ENCODE measurements at regions not wholly inside any gene's neighbourhood (a gene's known extent, or its start where the extent isn't known, plus 50 kb on each side); places are given as distances from the start of the nearest gene placed in this dataset.

DNA sequence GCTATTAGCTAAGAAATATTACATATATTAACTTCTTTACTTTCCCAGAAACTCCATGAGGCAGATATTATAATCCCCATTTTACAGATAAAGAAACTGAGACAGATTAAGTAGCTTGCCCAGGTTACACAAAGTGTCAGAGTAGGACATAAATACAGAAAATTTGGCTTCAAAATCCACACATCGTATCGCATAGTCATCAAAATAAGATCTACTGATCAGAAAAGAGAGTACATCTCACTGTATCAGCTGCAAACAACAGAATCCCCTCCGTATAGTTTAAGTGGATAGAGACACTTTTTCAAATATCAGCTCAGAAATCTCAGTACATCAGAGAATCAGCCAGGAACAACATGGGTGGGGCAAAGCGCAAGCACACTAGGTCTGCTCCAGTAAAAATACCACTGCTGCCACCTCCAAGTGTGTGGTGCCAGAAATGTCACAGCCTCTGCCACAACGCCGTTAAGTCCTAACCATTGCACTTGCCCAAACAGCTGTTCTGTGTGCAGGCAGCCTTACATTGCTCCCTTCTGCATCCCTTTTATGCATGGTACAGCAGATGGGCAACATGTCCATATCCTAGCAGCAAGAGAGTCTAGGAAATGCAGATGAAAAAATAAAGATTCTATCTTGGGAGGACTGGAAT is 204.8 kb downstream of the KLF12 start:
- DNase-seq, result no peak

DNA sequence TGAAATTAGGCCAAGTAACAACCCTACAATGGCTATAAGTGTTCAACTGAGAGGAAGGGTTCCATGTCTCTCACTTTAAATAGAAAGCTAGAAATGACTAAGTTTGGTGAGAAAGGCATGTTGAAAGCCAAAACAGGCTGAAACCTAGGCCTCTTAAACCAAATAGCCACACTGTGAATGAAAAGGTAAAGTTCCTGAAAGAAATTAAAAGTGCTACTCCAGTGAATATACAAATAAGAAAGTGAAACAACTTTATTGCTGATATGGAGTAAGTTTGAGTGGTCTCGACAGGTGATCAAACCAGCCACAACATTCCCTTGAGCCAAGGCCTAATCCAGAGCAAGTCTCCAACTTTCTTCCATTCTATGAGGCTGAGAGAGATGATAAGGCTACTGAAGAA is 209.6 kb downstream of the KLF12 start:
- DNase-seq, result no peak

DNA sequence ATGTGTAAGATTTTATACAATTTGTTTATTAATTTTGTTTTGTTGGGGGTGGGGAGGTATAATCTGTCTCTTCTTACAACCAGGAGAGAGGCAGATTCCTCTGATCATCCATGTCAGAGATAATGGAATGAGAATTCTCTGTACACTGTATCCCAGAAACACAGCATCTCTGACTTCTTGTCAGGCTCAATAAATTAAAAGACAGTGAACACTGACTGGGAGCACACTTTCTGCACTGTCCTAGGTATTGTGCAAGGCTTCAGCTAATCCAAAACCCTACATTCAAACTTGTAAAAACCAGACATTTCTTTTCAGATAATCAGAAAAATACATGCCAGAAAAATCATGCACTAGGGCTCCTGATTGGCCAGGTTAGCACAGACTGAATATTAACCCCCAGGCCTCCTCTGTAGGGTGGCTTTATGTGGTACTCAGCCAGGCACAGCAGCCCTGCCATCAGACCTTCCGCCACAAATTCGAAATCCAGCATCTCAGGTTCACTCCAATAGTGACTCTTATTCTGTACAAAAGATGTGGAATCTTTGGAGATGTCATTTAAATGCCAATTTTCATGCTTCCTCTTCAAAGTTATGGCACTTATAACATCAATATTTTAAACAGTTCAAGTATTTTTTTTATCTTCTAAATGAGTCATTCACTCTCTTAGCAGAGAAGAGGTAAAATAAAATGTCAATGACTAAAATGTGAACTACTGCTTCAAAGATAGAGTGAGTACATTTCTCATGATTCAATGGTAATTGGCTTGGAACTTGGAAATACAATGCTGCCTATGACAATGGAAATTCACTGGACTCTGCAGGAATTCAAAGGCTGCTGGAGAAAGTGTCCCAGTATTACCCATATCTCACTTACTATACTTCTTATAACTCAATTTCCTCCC is 211.5 kb downstream of the KLF12 start:
- DNase-seq, result no peak

DNA sequence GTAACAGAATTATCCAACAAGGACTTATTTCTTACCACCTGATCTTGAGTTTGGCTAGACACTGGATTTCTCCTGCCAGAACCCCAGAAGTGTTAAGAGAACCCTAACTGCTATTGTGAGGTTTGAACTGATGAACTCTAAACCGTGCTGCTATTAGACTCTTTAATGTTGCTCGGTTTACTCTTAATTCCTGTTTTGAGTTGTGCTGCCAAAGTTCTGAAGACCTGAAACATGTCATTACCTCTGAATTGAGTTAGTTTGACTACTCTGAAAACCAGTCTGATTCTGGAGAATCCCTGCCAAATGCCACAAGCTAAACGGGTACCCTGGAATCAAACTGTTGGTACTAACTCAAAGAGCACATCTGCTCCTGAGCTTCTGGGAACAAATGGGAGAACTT is 215.5 kb downstream of the KLF12 start:
- no peak for DNase-seq

DNA sequence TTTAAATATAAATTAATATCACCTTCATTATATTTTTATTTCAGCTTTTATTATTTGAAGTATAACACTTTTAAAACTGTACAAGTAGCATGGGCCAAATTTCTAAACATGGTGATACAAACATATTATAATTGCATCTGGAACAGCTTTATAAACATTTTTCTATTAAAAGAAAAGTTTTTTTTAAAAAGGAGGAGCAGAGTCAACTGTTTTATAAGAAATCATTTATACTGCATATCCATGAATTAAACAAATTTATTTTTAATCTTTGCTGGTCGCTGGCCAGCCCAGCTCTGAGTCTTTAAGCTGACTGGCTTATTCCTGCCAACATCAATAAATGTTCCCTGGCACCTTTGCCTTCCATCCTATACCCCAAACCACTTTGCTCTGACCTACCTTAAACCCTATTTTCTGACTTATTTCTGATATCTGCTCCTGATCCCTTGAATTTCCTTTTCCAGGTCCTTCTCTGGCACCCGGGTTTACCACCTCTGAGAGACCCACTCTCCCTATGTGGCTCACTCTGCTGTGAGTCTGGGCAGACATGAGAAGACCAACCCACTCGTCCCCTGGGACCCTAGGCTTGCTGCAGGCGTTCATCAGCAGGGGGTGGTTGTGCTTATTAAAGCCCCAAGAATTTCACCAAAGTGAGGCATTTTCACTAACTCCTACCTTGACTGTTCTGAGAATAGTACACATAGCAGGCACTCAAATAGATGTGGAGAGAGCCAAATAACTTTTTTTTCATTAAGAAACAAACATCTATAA is 220.3 kb downstream of the KLF12 start:
- no peak for DNase-seq

DNA sequence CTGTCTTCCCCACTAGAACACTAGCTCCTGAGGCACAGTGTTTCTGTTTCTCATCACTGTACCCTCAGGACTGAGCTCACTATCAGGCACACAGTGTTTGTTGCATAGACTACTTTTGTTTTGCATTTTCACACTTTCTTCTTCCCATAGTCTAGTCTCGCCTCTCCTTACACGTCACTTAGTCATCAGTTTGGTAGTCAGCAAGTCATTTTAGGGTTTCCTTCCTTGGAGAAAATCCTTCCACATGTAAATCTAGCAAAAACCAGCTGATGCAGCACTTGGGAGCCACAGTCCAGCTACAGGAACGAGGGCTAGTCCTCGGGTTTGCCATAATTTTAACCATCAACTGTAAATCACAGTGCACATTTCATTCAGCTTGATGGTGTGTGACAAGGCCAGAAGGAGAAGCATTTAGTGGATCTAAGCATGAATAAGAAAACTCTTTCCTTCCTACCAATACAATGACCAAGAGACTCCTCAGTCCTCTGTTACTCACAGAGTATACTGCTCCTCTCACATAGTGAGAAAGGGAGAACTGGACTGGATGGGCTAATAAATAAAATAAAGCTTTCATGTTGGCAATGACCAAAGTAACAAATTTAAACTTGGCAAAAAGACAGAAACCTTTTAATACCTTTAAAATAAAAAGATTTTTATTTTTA is 221.0 kb downstream of the KLF12 start:
- no peak for DNase-seq

DNA sequence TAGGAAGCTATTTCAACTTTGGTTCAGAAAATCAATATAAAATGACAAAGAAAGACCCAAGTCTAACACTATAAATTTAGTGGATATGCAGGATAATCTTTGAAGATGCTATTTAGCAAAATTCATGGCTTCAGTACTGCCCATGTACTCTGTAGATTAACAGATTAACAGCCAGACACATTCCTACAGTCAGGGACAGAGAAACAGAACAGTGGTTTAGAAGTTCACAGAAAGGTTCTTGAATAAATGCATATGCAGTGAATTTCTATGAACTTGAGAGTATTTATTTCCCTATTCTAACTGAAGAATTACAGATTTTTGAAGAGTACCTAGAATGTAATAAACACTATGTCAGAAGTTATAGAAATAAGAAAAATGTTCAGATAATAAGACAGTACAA is 222.8 kb downstream of the KLF12 start:
- no peak for DNase-seq

DNA sequence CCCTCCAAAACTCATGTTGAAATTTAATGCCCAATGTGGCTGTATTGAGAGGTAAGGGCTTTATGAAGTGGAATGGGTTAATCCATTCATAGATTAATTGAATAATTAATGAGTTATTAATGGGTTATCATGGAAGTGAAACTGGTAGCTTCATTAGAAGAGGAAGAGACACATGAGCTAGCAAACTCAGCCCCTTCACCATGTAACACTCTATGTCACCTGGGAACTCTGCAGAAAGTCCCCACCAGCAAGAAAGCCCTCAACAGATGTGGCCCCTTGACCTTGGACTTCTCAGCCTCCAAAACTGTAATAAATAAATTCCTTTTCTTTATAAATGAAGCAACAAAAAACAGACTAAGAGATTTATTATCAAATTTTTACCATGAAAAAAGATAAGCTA is 223.5 kb downstream of the KLF12 start:
- no peak for DNase-seq

DNA sequence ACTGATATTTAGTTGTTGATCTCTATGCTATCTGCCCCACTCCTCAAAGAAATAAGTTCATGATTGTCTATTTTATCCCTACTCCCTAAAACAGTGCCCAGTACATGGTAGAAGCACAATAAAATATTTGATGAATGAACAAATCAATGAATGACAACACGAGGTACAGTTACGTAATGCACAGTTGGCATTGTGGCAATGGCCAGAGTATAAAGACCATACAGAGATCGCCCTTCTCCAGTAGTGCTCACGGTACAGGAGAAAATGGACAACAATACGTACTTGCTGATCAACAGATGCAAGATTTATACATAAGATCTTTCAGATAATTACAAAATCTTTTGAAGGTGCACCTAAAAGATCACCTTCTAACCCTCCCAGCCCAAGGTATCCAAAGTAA is 225.4 kb downstream of the KLF12 start:
- DNase-seq, result no peak

DNA sequence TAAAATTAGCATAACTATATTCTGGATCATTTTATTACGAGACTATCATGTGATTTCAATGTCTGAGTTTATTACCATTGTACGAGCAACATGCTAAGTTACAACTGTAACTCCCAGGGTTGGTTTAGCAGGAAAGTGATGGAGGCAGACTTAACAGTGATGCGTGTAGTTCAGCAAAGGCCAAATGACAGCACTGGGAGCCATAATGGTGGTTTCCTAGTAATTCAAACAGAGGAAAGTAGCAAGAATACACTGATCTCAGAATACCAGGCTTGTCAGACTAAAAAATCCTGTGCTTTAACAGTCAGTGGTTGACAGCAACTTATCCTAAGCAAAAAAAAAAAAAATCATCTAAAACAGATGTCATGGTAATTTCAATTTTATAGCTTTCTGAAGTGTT is 229.6 kb downstream of the KLF12 start:
- no peak for DNase-seq

DNA sequence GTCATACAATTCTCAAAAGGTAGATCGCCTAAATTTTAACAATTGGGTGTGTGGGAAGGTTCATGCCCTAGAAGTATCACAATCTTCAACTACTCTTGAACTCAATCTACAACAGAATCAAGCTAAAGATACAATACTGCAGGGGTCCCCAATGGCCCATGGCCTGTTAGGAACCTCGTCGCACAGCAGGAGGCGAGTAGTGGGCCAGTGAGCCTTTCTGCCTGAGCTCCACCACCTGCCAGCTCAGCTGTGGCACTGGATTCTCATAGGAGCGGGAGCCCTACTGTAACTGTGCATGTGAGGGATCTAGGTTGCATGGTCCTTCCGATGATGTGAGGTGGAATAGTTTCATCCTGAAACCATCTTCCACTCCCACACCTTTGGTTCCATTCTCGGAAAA is 230.6 kb downstream of the KLF12 start:
- no peak for DNase-seq

DNA sequence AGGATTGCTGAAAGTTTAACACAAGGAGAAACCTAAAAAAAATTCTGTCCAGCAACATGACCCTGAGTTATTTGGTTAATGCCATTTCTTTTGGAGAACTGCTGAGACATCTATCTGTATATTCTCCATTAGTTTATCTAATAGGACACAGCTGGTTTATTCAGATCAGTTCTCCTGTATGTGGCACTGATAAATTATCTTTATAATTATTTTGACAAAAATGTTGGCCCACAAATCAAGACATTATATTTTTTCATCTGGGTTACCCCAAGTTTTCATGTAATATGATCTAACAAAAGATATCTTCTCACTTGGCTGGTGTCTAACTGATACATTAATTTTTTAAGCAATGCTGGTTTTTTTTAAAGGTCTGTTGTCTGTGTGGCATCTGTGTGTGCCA is 231.4 kb downstream of the KLF12 start:
- DNase-seq, result no peak

DNA sequence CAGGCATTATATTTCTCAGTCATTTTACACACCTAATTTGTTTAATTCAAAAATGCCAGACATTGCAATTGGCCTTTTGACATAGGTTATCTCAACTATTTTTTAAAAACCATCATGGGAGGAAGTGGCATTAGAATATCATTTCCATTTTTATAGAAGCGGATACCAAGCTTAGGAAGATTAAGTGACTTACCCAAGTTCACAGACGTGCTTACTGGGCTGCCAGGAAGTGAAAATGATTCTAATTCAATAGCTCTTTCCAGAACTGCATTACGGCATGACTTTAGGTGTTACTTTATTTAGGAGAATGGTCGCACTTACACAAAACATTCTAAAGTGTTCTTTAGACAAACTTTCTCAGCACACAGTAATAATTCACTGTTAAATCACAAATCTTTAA is 231.9 kb downstream of the KLF12 start:
- DNase-seq, result no peak

DNA sequence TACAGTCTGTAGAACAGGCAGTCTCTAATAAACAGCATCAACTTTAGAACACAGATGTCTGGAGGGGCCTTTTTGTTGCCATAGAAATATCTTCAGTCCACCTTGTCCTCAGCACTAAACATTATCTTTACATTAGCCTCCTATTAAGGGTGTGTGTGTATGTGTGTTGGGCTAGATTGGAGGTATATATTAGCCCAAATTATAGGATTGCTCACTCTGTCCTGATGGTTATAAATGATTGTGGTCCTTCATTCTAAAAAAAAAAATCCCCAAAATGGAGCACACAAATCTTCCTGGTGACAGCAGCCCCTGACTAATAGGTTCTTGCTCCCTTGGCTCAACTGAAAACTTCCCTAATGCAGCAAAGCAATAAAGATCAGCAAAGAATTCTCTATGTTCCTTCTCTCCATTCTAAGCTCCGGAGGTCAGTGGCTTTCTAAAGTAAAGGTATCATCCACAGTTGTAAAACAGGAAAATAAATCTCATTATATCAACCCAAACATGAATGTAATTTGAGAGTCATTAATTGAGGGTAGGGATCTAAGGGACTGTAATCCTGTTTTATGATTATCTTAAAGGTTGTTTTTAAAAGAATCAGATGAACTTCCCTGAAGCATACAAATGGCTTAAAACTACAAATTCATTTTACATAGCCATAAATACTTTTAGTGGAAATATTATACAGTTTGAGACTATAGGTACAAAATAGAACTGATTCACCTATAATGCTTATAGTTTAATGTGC is 232.7 kb downstream of the KLF12 start:
- DNase-seq, result no peak

DNA sequence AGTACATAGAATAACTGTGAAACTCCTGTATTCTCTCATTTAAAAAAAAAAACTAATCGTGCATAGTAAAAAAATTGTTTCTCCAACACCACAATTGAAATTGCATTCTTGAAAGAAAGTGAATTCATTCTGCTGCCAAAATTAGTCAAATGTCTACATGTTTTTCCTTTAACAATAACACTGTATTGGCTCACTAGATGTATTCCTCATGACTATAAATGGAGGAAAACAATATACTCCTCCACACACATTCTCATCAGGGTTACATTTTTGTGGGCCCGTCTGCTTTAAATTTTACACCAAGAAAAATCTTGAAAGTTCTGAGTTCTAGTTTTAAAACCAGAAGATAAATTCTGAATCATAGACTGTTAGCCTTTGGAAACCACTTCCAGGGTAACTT is 233.6 kb downstream of the KLF12 start:
- no peak for DNase-seq

DNA sequence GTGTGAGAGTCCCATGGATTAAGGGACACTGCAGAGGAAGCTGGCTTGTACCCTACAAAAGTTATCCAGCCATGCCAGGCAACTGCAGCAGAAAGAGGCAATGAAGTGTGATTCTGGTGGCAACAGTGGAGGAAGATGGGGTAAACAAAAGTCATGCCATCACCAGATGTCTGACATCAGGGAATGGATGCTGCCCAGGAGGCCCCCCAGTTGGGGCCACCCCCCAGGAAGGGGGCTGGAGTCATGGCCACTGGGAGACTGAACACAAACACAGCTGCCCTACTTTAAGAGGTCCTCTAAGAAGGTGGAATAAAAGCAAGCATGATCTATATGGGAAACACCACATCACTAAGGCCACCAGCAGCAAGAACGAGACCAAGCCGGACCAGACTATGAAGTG is 235.3 kb downstream of the KLF12 start:
- DNase-seq, result no peak

DNA sequence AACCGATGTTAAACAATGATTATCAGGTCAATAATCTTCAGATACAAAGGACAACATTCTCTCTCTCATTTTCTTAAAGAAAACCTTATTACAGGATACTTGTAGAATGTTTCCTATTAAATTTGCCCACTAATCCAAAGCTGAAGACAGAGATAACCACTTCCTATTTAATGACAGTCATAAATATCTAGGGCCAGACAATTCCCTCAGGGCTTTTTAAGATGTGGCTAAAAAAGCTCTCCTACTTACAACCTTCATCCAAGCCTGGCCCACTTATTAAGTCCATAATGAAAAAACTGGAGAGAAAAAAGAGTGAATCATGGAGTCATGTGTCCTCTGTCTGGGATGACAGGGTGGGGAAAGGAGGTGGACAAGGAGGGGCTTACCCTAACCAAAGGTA is 235.9 kb downstream of the KLF12 start:
- no peak for DNase-seq

DNA sequence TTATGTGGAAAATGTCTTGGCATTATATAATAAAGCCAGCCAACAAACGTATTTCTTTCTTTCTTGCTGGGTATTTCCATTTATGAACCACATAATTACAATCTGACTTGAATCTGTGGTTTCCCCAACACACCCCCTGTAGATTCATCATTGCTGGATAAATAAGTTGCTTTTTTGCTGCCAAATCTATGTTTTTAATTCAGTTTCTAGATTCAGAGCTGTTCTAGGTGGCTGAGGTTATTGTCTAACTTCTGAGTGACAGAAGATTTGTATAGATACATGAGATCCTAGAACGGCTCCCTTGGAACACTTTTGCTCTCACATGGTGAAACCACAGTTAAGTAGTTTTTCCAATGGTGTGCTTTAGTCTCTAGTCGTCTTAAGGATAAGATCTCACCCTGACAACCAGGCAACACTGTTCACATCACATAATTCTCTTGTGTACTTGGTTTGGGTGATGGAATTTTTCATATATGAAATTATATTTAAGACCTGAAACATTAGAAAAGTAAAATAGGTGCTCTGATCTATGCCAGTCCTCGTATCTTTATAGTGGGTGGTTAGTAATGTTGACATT is 239.1 kb downstream of the KLF12 start:
- no peak for DNase-seq

DNA sequence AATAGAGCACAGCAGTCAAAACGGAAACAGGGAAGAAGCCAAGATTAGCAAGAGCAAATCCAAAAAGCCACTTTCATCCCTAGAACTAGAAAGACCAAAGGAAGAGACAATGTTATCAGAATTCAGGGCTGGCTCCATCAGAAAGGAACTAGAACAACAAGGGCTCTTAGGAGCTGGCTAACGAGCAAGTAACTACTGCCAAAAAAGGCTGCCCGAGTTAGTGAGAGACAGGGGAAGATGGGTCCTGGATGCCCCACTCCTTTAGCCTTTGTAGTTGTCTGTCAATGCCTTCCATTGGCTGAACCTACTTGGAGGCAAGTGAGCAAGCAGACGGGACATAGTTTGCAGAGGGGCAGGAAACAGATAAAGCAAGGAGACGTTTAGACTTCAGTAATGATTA is 240.4 kb downstream of the KLF12 start:
- no peak for DNase-seq

DNA sequence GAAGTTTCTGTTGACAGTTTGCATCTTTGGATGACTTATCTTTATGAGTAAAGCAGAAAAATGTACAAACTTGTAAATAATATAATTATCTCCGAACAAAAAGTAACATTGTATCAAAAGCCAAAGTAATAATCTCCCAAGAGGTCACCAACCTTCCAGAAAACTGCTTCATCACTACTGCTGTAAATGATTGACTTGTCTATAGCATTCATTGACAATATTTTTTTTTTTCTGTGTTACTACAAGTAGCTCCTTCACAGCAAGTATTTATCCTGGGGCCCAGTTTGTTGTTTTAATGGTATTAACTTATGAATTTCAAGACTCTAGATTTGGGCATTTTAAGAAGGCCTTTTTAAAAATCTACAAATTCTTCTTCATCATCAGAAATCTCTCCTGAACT is 242.4 kb downstream of the KLF12 start:
- no peak for DNase-seq

DNA sequence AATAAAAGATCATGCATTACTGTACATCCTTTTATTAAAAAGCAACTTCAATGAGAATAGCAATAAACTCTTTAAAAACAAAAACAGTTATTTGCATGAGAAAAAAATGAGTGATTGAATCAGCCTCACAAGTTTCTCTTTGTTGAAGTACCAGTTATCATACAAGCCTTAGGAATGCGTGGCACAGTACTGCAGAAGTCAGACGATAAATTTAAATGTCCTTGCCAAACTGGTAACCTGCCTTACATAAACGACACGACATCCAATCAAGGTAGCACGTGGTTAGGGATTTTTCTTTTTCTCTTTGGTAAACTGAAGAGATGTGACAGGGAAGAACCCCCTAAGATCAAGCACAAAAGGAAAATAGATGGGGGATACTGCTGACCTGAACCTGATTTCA is 251.0 kb downstream of the KLF12 start:
- DNase-seq, result no peak

DNA sequence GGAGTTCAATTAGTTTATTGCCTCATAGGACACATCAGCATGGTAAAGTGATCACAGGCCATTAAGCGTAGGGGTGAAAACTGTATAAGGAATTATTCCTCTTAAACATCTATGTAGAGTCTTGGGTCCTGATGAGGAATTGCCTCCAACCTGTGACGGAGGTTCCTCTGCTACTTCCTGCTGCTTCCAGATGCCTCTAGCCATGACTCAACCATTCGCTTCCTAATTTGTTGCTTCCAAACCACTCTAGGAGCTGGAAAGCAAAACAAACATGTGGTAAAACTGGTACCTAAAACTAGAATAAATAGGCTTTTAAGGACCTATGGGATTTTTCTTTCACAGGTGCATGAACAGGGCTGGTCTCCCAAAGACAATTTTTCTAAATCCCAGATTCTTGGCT is 253.8 kb downstream of the KLF12 start:
- no peak for DNase-seq
